Astrocyte of the spinal cord (primary cell): ENCODE measurements at regions not wholly inside any gene's neighbourhood (a gene's known extent, or its start where the extent isn't known, plus 50 kb on each side); places are given as distances from the start of the nearest gene placed in this dataset.
A peak's percentile ranks its signal among the peaks of the same experiment; 100 is the strongest.

Experiments
- DNase-seq: peaks from one replicate; pipeline ENCODE4 v3.0.0; 2011; ENCODE audit warnings: low read depth, low spot score
- H3K4me3 ChIP-seq: 2 replicates; pipeline ENCODE4 v1.5.1; 2011; ENCODE audit warnings: low read depth, mild to moderate bottlenecking, low read length, moderate library complexity
- CTCF ChIP-seq: IDR thresholded peaks from 2 replicates; pipeline ENCODE4 v1.5.1; 2012; ENCODE audit warnings: low read depth, mild to moderate bottlenecking, low read length, inconsistent platforms
- in situ Hi-C: cut with HindIII; loops from 2 replicates; pipeline ENCODE4 v1.10.0; 2017; ENCODE audit warnings: low sequenced_read_pairs

DNA sequence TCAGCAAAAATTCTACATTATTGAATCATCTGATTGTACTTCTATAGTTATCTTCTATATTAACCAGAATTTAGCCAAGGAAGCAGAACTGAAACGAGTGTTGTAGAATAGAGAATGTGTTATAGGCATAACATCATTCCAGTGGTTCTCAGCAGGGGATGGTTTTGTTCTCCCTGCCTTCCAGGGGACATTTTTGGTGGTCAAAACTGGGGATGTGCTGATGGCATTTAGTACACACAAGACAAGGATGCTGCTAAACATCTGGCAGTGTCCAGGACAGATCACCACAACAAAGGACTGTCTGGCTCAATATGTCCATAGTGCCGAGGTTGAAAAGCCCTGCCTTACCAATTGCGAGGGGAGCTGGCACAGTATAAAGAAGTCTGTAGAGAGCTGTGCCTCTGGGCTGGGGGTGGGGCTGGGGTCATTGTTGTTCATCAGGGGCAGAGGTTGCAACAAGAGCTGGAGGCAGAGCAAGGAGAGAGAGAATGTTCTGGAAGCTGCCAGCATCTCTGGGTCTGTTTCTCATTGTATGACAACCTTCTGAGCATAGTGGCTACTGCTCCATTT lies 1472.8 kb downstream of the AACS start:
- H3K4me3 ChIP-seq: no peak overlapping the region
- peak; percentile 57 for DNase-seq
- TF ChIP-seq CTCF: no peak
- in situ Hi-C loops: no loop called here

DNA sequence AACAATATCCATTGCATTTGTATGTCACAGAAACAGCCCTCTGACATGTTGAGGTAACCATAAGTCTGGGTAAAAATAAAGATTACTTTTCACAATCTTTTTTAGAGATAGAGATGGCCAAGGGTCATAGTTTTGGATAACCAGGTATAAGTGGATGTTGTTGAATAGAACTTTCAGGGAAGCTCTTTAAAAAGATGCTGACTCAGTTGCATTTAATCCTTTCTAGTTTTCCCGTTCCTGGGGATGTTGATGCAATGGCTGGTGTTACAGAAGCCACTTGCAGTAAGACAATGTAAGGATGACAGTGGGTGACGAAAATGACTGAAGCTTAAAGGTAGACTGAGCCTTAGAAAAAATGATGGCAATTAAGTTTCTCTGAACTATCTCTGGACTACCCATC lies 1473.7 kb downstream of the AACS start:
- no peak for TF ChIP-seq CTCF
- in situ Hi-C loops: no loop called here
- DNase-seq: no peak
- H3K4me3 ChIP-seq: no peak overlapping the region

GRCh38 chr12:126545411-126545810 lies 1480.2 kb downstream of the AACS start:
- in situ Hi-C loops: no loop called here
- DNase-seq: peak; percentile 34
- no peak for TF ChIP-seq CTCF
- H3K4me3 ChIP-seq: no peak overlapping the region

DNA sequence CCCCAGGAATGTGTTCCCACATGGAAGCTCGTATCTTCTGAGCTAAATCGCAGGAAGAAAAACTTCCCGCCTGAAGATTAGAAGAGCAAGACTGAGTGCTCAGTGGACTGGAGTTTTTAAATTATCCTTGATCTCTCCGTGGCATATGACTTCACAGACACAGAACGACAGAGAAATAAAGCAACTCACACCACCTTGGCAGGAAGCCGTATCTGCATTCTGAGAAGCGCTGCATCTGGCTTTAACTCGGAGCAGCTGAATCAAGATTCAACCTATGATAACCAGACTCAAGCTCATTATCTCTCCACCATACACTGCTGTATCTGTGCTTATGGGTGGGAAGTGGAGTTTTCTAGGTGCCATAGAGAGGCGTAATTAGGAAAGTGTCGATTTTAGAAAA lies 1482.7 kb downstream of the AACS start:
- no peak for TF ChIP-seq CTCF
- H3K4me3 ChIP-seq: no peak overlapping the region
- in situ Hi-C loops: no loop called here
- DNase-seq: no peak

DNA sequence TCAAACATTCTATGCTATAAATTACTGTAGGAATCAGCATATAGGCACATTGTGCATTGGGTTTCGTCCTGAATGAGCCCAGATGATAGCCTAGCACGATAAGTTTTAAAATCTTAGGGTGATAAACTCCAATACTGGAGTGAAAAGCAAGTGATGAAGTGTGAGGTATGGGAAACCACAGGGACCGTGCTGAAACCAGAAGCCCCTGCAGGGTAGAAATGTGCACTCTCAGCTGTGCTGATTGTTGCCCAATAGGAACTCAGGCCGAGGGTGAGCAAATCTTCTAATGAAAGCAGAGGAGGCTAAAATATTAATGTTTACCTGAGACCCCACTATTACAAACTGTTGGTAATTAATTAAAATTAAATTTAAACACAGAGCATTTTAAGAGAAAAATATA lies 1486.6 kb downstream of the AACS start:
- no peak for DNase-seq
- H3K4me3 ChIP-seq: no peak overlapping the region
- in situ Hi-C loops: no loop called here
- no peak for TF ChIP-seq CTCF

DNA sequence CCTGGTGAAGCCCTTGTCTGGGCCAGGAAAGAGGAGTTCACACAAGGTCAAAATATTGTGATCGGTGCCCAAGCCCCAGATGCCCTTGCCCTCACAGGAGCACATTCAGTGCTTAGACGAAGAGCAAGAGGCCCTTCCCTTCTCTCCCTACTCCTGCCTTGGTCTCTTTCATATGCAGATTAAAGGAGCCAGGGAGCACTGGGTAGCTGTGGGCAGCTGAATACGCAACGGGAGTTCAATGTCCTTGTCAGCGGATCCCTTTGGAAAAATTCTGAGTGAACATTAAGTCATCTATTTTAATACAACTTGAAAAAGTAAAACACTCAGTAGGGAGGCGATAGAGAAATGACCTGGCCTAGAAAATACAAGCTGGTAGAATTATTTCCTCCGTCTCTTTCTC lies 1489.4 kb downstream of the AACS start:
- in situ Hi-C loops: no loop called here
- no peak overlapping the region for H3K4me3 ChIP-seq
- no peak for DNase-seq
- TF ChIP-seq CTCF: no peak

GRCh38 chr12:126557659-126558058 lies 1492.4 kb downstream of the AACS start:
- DNase-seq: no peak
- no peak overlapping the region for H3K4me3 ChIP-seq
- no peak for TF ChIP-seq CTCF
- in situ Hi-C loops: no loop called here
